Upper lobe of left lung (tissue), 4 donors: ENCODE measurements at regions not wholly inside any gene's neighbourhood (a gene's known extent, or its start where the extent isn't known, plus 50 kb on each side); places are given as distances from the start of the nearest gene placed in this dataset.

Experiments
- CTCF ChIP-seq, 6 experiments: fragments of 450-650 bp in 4 of 6; fragments of 200-600 bp in 2 of 6; sonication (generic) in 2 of 6; IDR thresholded peaks; one replicate each; pipeline ENCODE4 v1.5.1; 2016 to 2019; ENCODE audit warnings: antibody characterized with exemption in 6 of 6
- POLR2A ChIP-seq, 4 donors: fragments of 450-650 bp; IDR thresholded peaks; one replicate each; pipeline ENCODE4 v1.5.1; 2016 to 2017; ENCODE audit warnings: antibody characterized with exemption in 4 of 4, mild to moderate bottlenecking in 2 of 4
- POLR2AphosphoS5 ChIP-seq, 2 donors: sonication (generic); formaldehyde crosslinking; IDR thresholded peaks; one replicate each; pipeline ENCODE4 v1.5.1; 2017; ENCODE audit warnings: antibody characterized with exemption in 2 of 2

- TF ChIP-seq CTCF (IDR thresholded peaks at IDR 0.05) (no peak), POLR2AphosphoS5 (IDR thresholded peaks at IDR 0.05) (no peak), POLR2A (IDR thresholded peaks at IDR 0.05) (no peak)
Observed at GRCh38 chr2:136479696-136480095, 285.6 kb upstream of the THSD7B start.
